ENCODE measurements at regions not wholly inside any gene's neighbourhood (a gene's known extent, or its start where the extent isn't known, plus 50 kb on each side); places are given as distances from the start of the nearest gene placed in this dataset.
A peak's percentile ranks its signal among the peaks of the same experiment; 100 is the strongest.

DNA sequence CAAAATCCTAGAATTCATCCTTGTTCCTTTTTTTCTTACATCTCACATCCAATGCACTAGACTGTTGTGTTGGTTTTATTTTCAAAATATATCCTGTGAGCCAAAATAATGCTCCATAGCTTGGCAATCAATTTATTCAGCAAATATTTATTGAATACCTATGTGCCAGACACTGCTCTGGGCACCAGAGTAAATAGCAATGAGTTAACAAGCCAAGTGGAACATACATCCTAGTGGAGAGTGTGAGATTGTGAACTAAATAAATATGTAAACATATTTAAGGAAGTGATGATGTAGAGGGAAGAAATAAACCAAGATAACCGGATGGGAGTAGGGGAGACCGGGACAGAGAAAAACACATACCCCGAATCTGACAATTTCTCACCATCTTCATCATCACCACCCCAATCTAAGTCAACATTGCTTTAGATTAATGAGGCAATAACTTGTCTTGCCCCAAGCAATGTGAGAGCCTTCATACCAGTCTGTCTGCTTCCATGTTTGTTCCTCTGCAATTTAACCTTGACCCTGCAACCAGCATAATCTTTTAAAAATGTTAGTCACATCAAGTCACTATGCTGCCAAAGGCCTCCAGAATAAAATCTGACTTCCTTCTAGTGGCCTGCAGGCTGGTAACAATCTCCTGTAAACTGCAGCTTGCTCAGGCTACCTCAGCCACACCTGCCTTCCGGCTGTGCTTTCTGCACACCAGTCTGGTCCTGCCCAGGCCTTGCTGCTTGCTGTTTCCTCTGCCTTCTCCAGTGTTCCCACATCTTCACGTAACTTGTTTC is 199.2 kb downstream of the DLEU7 start:
- no peak overlapping the region for H3K4me3 ChIP-seq (replicated peaks in 1 of 2; ENCODE audit: low read depth in 2 of 2, low read length in 2 of 2)
- no peak for DNase-seq (ENCODE audit: low read depth in 2 of 2)
- TF ChIP-seq, protein P1, sequence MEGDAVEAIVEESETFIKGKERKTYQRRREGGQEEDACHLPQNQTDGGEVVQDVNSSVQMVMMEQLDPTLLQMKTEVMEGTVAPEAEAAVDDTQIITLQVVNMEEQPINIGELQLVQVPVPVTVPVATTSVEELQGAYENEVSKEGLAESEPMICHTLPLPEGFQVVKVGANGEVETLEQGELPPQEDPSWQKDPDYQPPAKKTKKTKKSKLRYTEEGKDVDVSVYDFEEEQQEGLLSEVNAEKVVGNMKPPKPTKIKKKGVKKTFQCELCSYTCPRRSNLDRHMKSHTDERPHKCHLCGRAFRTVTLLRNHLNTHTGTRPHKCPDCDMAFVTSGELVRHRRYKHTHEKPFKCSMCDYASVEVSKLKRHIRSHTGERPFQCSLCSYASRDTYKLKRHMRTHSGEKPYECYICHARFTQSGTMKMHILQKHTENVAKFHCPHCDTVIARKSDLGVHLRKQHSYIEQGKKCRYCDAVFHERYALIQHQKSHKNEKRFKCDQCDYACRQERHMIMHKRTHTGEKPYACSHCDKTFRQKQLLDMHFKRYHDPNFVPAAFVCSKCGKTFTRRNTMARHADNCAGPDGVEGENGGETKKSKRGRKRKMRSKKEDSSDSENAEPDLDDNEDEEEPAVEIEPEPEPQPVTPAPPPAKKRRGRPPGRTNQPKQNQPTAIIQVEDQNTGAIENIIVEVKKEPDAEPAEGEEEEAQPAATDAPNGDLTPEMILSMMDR (IDR thresholded peaks at IDR 0.05; ENCODE audit: low read depth, low read length) = no peak

- no peak overlapping the region for H3K4me3 ChIP-seq (replicated peaks in 1 of 2; ENCODE audit: low read depth in 2 of 2, low read length in 2 of 2)
- TF ChIP-seq, protein P1 (IDR thresholded peaks at IDR 0.05; ENCODE audit: low read depth, low read length) = no peak
- peak in 1 of 2 donors; percentile 79 for DNase-seq (ENCODE audit: low read depth in 2 of 2)
Measured at GRCh38 chr13:50645092-50645491, 198.4 kb downstream of the DLEU7 start.

GRCh38 chr13:50646070-50646469 is 197.4 kb downstream of the DLEU7 start:
- TF ChIP-seq, protein P1 (IDR thresholded peaks at IDR 0.05; ENCODE audit: low read depth, low read length) = no peak
- peak in 1 of 2 donors; percentile 28 for DNase-seq (ENCODE audit: low read depth in 2 of 2)
- no peak overlapping the region for H3K4me3 ChIP-seq (replicated peaks in 1 of 2; ENCODE audit: low read depth in 2 of 2, low read length in 2 of 2)

DNA sequence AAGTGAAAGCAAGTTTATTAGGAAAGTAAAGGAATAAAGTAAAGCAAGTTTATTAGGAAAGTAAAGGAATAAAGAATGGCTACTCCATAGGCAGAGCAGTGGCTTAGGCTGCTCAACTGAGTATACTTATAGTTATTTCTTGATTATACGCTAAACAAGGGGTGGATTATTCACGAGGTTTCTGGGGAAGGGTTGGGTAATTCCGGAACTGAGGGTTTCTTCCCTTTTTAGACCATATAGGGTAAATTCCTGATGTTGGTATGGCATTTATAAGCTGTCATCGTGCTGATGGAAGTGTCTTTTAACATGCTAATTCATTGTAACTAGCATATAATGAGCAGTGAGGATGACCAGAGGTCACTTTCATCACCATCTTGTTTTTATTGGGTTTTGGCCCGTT is 194.3 kb downstream of the DLEU7 start:
- no peak overlapping the region for H3K4me3 ChIP-seq (replicated peaks in 1 of 2; ENCODE audit: low read depth in 2 of 2, low read length in 2 of 2)
- no peak for DNase-seq (ENCODE audit: low read depth in 2 of 2)
- TF ChIP-seq, protein P1 (IDR thresholded peaks at IDR 0.05; ENCODE audit: low read depth, low read length) = no peak

DNA sequence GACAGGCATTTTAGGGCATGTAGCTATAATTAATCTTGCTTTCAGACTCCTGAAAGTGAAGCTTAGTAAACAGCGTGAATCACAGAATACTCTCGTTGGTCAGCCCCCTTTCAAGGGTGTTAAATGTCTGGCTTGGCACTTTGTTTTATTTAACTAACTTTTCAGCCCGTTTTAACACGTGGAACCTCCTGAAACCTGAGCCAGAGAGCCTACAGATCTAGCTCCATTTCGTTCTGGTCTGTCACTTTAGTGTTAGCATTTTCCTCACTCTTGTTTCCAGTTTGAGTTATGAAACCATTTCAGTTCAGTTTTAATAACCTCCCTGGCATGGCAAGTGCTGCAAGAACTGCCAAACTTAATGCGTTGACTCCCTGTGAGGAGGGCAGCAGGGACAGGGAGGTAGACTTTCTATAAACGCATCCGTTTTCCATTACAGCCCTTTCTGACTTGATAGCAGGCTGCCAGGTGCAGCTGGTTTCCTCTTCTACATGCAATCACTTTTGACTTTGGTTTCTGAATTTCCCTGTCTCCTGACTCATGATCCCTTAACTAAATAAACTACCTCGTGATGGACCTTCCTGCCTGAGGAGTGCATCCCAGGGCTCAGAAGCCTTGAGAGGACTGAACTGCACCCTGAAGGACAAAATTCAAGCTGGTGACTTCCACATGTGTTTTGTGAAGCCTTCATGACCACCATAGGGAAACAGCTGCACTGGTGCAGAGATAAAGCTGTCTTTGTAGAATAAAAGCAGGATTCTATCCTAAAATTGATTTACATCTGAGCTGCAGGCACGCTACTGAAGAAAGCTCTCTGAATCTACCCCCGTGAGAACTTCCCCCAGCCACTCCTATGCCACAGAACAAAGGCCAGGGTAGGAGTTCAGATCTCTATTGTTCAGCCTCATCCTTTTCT is 192.6 kb downstream of the DLEU7 start:
- H3K4me3 ChIP-seq (replicated peaks in 1 of 2; ENCODE audit: low read depth in 2 of 2, low read length in 2 of 2) = no peak overlapping the region
- TF ChIP-seq, protein P1 (IDR thresholded peaks at IDR 0.05; ENCODE audit: low read depth, low read length) = no peak
- DNase-seq (ENCODE audit: low read depth in 2 of 2) = peak in 1 of 2 donors; percentile 47

- TF ChIP-seq, protein P1 (IDR thresholded peaks at IDR 0.05; ENCODE audit: low read depth, low read length) = no peak
- DNase-seq (ENCODE audit: low read depth in 2 of 2) = no peak
- no peak overlapping the region for H3K4me3 ChIP-seq (replicated peaks in 1 of 2; ENCODE audit: low read depth in 2 of 2, low read length in 2 of 2)
Measured at GRCh38 chr13:50651922-50652321, 191.6 kb downstream of the DLEU7 start.
